ENCODE measurements at regions not wholly inside any gene's neighbourhood (a gene's known extent, or its start where the extent isn't known, plus 50 kb on each side); places are given as distances from the start of the nearest gene placed in this dataset.
"Not testable (repeated sequence)": the region's sequence is repeated elsewhere in the genome, so short reads cannot be mapped to it uniquely, and the experiment has no call there.

GRCh38 chr10:11691319-11691755, 50.8 kb upstream of the ECHDC3 start:
- no peak for DNase-seq

GRCh38 chr10:11689945-11690736, 52.0 kb upstream of the ECHDC3 start:
- no peak for DNase-seq

- not testable (repeated sequence) for DNase-seq
Measured at GRCh38 chr10:11688448-11688795, 53.8 kb upstream of the ECHDC3 start.

GRCh38 chr10:11687779-11688447, 54.3 kb upstream of the ECHDC3 start:
- no peak for DNase-seq

GRCh38 chr10:11687357-11687771, 54.8 kb upstream of the ECHDC3 start:
- no peak for DNase-seq

GRCh38 chr10:11685787-11686218, 56.4 kb upstream of the ECHDC3 start:
- peak; percentile 49 for DNase-seq

GRCh38 chr10:11684717-11685645, 57.2 kb upstream of the ECHDC3 start:
- DNase-seq = peak; percentile 58

GRCh38 chr10:11684341-11684716, 57.9 kb upstream of the ECHDC3 start:
- not testable (repeated sequence) for DNase-seq

- DNase-seq = no peak
Measured at GRCh38 chr10:11683529-11684320, 58.5 kb upstream of the ECHDC3 start.

GRCh38 chr10:11682851-11683250, 59.3 kb upstream of the ECHDC3 start:
- DNase-seq = no peak

GRCh38 chr10:11682267-11682683, 59.9 kb upstream of the ECHDC3 start:
- DNase-seq = no peak

GRCh38 chr10:11680496-11680895, 61.7 kb upstream of the ECHDC3 start:
- no peak for DNase-seq

- DNase-seq = no peak
Measured at GRCh38 chr10:11679946-11680345, 62.2 kb upstream of the ECHDC3 start.

- DNase-seq = no peak
Measured at GRCh38 chr10:11678074-11678793, 63.9 kb upstream of the ECHDC3 start.

- no peak for DNase-seq
Measured at GRCh38 chr10:11677480-11677879, 64.7 kb upstream of the ECHDC3 start.

GRCh38 chr10:11673346-11674280, 62.2 kb upstream of the USP6NL start:
- DNase-seq = no peak

- DNase-seq = no peak
Measured at GRCh38 chr10:11672836-11673235, 61.4 kb upstream of the USP6NL start.

GRCh38 chr10:11670381-11670780, 58.9 kb upstream of the USP6NL start:
- no peak for DNase-seq

- no peak for DNase-seq
Measured at GRCh38 chr10:11668847-11669610, 57.6 kb upstream of the USP6NL start.

GRCh38 chr10:11667756-11668155, 56.3 kb upstream of the USP6NL start:
- DNase-seq = no peak

Measured in CD4-positive, alpha-beta T cell treated with Interleukin-17A for 1 hour (primary cell).